OCI-LY7 (cell line): ENCODE measurements at regions not wholly inside any gene's neighbourhood (a gene's known extent, or its start where the extent isn't known, plus 50 kb on each side); places are given as distances from the start of the nearest gene placed in this dataset.

ENCODE experiments used
- BruUV-seq: library from RNA; stranded (reverse); fragments of 400-500 nt; replicated peaks from 2 replicates; lab custom pipeline; 2021; lab: Mats Ljungman, UMichigan
- CTCF ChIA-PET: fragments of 300-600 bp; sonication (Branson Sonifier 250); formaldehyde crosslinking; loops from one replicate; lab custom pipeline; 2022; ENCODE audit warnings: antibody characterized with exemption; ENCODE audit not compliant: unreplicated experiment; lab: Charles Lee
- POLR2A ChIA-PET: fragments of 300-600 bp; sonication (Branson Sonifier 250); formaldehyde crosslinking; loops from one replicate; lab custom pipeline; 2022; ENCODE audit warnings: antibody characterized with exemption; lab: Charles Lee
- DNase-seq: peaks from one replicate; pipeline ENCODE4 v3.0.0-alpha.2; 2015; ENCODE audit warnings: low spot score
- H2AFZ ChIP-seq: fragments of 200-600 bp; sonication (generic), shearing (Covaris generic); 2 replicates; pipeline ENCODE4 v1.6.1; 2014; ENCODE audit warnings: mild to moderate bottlenecking, antibody characterized with exemption, low read length, moderate library complexity
- H3K27ac ChIP-seq: fragments of 200-600 bp; sonication (generic); 2 replicates; pipeline ENCODE4 v1.5.1; 2014; ENCODE audit warnings: mixed run types, low read depth, mild to moderate bottlenecking, moderate library complexity, low read length, inconsistent platforms; ENCODE audit not compliant: poor library complexity, severe bottlenecking
- H3K36me3 ChIP-seq: fragments of 200-600 bp; sonication (generic); 2 replicates; pipeline ENCODE4 v1.6.1; 2014; ENCODE audit warnings: mild to moderate bottlenecking, antibody characterized with exemption, low read length, moderate library complexity, mixed read lengths; ENCODE audit not compliant: insufficient read depth
- H3K4me1 ChIP-seq: fragments of 200-600 bp; sonication (generic); 2 replicates; pipeline ENCODE4 v1.5.1; 2014; ENCODE audit warnings: mild to moderate bottlenecking, low read length; ENCODE audit not compliant: insufficient read depth, poor library complexity, severe bottlenecking
- H3K4me2 ChIP-seq: fragments of 200-600 bp; sonication (generic); 2 replicates; pipeline ENCODE4 v1.6.1; 2014; ENCODE audit warnings: mild to moderate bottlenecking, low read length
- H3K4me3 ChIP-seq: fragments of 200-600 bp; sonication (generic); 2 replicates; pipeline ENCODE4 v1.5.1; 2014; ENCODE audit warnings: mild to moderate bottlenecking, low read depth, low read length; ENCODE audit not compliant: poor library complexity, severe bottlenecking
- H3K79me2 ChIP-seq: fragments of 200-600 bp; sonication (generic); 2 replicates; pipeline ENCODE4 v1.6.1; 2016; ENCODE audit warnings: low read depth, mild to moderate bottlenecking, low read length, moderate library complexity, mixed read lengths; ENCODE audit not compliant: insufficient read depth
- H3K9me2 ChIP-seq: fragments of 200-600 bp; sonication (generic); 2 replicates; pipeline ENCODE4 v1.6.1; 2016; ENCODE audit warnings: mild to moderate bottlenecking, low read length, mixed read lengths; ENCODE audit not compliant: insufficient read depth
- H3K9me3 ChIP-seq: fragments of 200-600 bp; sonication (generic); 2 replicates; pipeline ENCODE4 v1.6.1; 2014; ENCODE audit warnings: mild to moderate bottlenecking, mixed run types, low read length, mixed read lengths
- H4K20me1 ChIP-seq: fragments of 200-600 bp; sonication (generic); 2 replicates; pipeline ENCODE4 v1.6.1; 2014; ENCODE audit warnings: mild to moderate bottlenecking, antibody characterized with exemption, low read length, moderate library complexity, mixed read lengths; ENCODE audit not compliant: insufficient read depth
- EZH2phosphoT487 ChIP-seq: fragments of 200-600 bp; sonication (generic); IDR thresholded peaks from 2 replicates; pipeline ENCODE4 v1.6.1; 2018; ENCODE audit warnings: low read depth, borderline replicate concordance, mild to moderate bottlenecking, mixed run types, antibody characterized with exemption, low read length, moderate library complexity, mixed read lengths
- intact Hi-C: fragments of 100-400 bp; cut with micrococcal nuclease; formaldehyde crosslinking; loops from one replicate; pipeline ENCODE4 v1.10.0; 2022; ENCODE audit not compliant: unreplicated experiment
- TF ChIP-seq, protein P1 (sequence below): fragments of 200-600 bp; sonication (generic); conservative IDR thresholded peaks from 2 replicates; pipeline ENCODE4 v1.5.1; 2014; ENCODE audit warnings: mild to moderate bottlenecking, antibody characterized with exemption, low read length, moderate library complexity, mixed read lengths

DNA sequence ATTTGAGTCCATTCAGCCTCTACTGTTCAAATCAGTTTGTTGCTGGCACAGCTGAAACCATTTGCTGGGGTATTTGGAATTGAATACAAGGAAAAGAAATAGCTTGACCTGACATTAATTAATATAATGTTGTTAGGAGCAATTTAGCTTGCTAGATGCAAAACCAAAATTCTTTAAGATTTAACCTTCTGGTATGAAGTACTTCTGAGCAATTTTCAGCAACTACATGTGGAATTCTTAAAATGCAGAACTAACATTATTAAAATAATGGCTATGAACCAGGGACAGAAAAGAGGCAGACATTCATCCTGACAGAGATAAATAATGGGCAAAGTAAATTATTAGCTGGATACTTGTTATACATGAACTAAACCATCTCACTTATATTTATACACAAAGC lies 160.0 kb upstream of the MIR17HG start:
- TF ChIP-seq, protein P1, sequence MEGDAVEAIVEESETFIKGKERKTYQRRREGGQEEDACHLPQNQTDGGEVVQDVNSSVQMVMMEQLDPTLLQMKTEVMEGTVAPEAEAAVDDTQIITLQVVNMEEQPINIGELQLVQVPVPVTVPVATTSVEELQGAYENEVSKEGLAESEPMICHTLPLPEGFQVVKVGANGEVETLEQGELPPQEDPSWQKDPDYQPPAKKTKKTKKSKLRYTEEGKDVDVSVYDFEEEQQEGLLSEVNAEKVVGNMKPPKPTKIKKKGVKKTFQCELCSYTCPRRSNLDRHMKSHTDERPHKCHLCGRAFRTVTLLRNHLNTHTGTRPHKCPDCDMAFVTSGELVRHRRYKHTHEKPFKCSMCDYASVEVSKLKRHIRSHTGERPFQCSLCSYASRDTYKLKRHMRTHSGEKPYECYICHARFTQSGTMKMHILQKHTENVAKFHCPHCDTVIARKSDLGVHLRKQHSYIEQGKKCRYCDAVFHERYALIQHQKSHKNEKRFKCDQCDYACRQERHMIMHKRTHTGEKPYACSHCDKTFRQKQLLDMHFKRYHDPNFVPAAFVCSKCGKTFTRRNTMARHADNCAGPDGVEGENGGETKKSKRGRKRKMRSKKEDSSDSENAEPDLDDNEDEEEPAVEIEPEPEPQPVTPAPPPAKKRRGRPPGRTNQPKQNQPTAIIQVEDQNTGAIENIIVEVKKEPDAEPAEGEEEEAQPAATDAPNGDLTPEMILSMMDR = no peak
- no peak for TF ChIP-seq EZH2phosphoT487
- no peaks in the 10 kb centered on the region for H3K36me3 ChIP-seq
- no peaks in the 10 kb centered on the region for H3K79me2 ChIP-seq
- H3K4me2 ChIP-seq = no peak overlapping the region
- no peaks in the 10 kb centered on the region for H3K9me3 ChIP-seq
- no peaks in the 10 kb centered on the region for H3K9me2 ChIP-seq
- no peaks in the 10 kb centered on the region for H3K4me1 ChIP-seq
- CTCF ChIA-PET = interaction anchor here (0.6 kb wide), 1 partner anchor 51 kb away, joined by 3 read pairs; no protein-coding TSS in a partner anchor
- no peak overlapping the region for H2AFZ ChIP-seq
- DNase-seq = no peak
- no TSS peak for BruUV-seq
- H3K4me3 ChIP-seq = no peak overlapping the region
- H3K27ac ChIP-seq = no peak overlapping the region
- POLR2A ChIA-PET = interaction anchor here (0.6 to 3.1 kb wide), 24 partner anchors 16 to 757 kb away, joined by 3 to 15 read pairs (median 4); no protein-coding TSS in a partner anchor
- intact Hi-C loops = no loop called here
- H4K20me1 ChIP-seq = 0 out of 2 replicates have a peak, but pooled peaks cover 2% of the 10 kb centered on the region

DNA sequence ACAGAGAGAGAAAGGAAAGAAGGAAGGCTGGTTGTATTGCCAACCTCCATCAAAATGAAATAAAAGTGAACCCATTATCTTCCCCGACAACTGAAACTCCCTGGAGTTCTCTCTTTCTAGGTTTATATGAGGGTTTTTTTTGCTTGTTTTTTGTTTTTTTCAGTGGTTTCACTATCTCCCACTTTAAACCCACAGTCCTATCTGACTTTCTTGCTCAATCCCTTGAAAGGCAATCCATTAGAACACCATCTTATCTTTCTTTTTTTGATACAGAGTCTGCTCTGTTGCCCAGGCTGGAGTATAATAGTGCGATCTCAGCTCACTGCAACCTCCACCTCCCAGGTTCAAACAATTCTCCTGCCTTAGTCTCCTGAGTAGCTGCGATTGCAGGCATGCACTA lies 158.0 kb upstream of the MIR17HG start:
- Histone ChIP-seq H3K36me3 (no peaks in the 10 kb centered on the region), H2AFZ (no peak overlapping the region), H4K20me1 (0 out of 2 replicates have a peak, but pooled peaks cover 2% of the 10 kb centered on the region), H3K4me2 (no peak overlapping the region), H3K4me3 (no peak overlapping the region), H3K4me1 (no peaks in the 10 kb centered on the region), H3K9me3 (no peaks in the 10 kb centered on the region), H3K9me2 (no peaks in the 10 kb centered on the region), H3K27ac (no peak overlapping the region), H3K79me2 (no peaks in the 10 kb centered on the region)
- no TSS peak for BruUV-seq
- intact Hi-C loops = no loop called here
- ChIA-PET CTCF (no interaction called here), POLR2A (interaction anchor here (0.6 to 3.1 kb wide), 16 partner anchors 8 to 1281 kb away, joined by 3 to 10 read pairs (median 4); no protein-coding TSS in a partner anchor)
- DNase-seq = no peak
- TF ChIP-seq, protein P1 = no peak
- no peak for TF ChIP-seq EZH2phosphoT487

DNA sequence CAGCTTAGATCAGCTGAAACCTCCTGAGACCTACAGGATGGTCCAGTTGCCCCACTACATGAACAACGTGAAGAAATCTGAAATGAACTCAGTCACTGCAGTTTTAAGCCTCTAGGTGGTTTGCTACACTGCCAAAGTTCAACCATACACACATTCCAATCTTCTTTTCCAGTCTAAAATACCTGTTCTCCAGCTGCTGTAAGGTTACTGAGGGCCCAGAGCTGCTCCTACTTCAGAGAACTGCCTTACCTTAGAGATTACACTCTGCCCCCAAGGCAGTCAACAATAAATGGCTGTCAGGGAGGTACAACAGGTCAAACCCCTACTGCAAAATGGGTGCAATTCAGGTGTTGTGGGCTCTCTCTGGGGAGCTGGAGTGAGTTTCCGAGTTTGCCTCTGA lies 154.1 kb upstream of the MIR17HG start:
- intact Hi-C loops = no loop called here
- Histone ChIP-seq H2AFZ (no peak overlapping the region), H3K36me3 (no peaks in the 10 kb centered on the region), H3K4me2 (no peak overlapping the region), H3K79me2 (no peaks in the 10 kb centered on the region), H3K9me3 (no peaks in the 10 kb centered on the region), H3K4me1 (no peaks in the 10 kb centered on the region), H3K27ac (no peak overlapping the region), H4K20me1 (no peaks in the 10 kb centered on the region), H3K9me2 (no peaks in the 10 kb centered on the region), H3K4me3 (no peak overlapping the region)
- POLR2A ChIA-PET = interaction anchor here (0.7 to 2.8 kb wide), 17 partner anchors 8 to 405 kb away, joined by 3 to 12 read pairs (median 5); no protein-coding TSS in a partner anchor
- DNase-seq = no peak
- TF ChIP-seq, protein P1 = no peak
- TF ChIP-seq EZH2phosphoT487 = no peak
- CTCF ChIA-PET = interaction anchor here (2.3 kb wide), 1 partner anchor 12 kb away, joined by 6 read pairs; no protein-coding TSS in a partner anchor
- BruUV-seq = no TSS peak
